OCI-LY1 (cell line): ENCODE measurements at regions not wholly inside any gene's neighbourhood (a gene's known extent, or its start where the extent isn't known, plus 50 kb on each side); places are given as distances from the start of the nearest gene placed in this dataset.

Experiments
- H2AFZ ChIP-seq: fragments of 200-600 bp; sonication (generic), shearing (Covaris generic); 2 replicates; pipeline ENCODE4 v1.6.0; 2014; ENCODE audit warnings: antibody characterized with exemption, mild to moderate bottlenecking, low read length
- H3F3A ChIP-seq: fragments of 200-600 bp; sonication (generic), shearing (Covaris generic); 2 replicates; pipeline ENCODE4 v1.6.0; 2014; ENCODE audit warnings: mild to moderate bottlenecking, antibody characterized with exemption, low read length, moderate library complexity; ENCODE audit not compliant: insufficient read depth
- H3K27ac ChIP-seq: fragments of 200-600 bp; sonication (generic); 2 replicates; pipeline ENCODE4 v1.5.1; 2014; ENCODE audit warnings: low read length, mixed run types, mild to moderate bottlenecking, low read depth; ENCODE audit not compliant: poor library complexity, severe bottlenecking
- H3K27me3 ChIP-seq: fragments of 200-600 bp; sonication (generic); 2 replicates; pipeline ENCODE4 v1.6.0; 2014; ENCODE audit warnings: antibody characterized with exemption, mild to moderate bottlenecking, low read length, moderate library complexity; ENCODE audit not compliant: insufficient read depth
- H3K36me3 ChIP-seq: fragments of 200-600 bp; sonication (generic); 2 replicates; pipeline ENCODE4 v1.6.1; 2014; ENCODE audit warnings: mild to moderate bottlenecking, antibody characterized with exemption, low read length, moderate library complexity, mixed read lengths; ENCODE audit not compliant: insufficient read depth
- H3K4me1 ChIP-seq: fragments of 200-600 bp; sonication (generic); 2 replicates; pipeline ENCODE4 v1.5.1; 2014; ENCODE audit warnings: mild to moderate bottlenecking, low read length, moderate library complexity; ENCODE audit not compliant: insufficient read depth, severe bottlenecking
- H3K4me2 ChIP-seq: fragments of 200-600 bp; sonication (generic), shearing (Covaris generic); 2 replicates; pipeline ENCODE4 v1.6.1; 2014; ENCODE audit warnings: low read length
- H3K4me3 ChIP-seq: fragments of 200-600 bp; sonication (generic); 2 replicates; pipeline ENCODE4 v1.5.1; 2014; ENCODE audit warnings: low read length, low read depth, mild to moderate bottlenecking, mixed read lengths; ENCODE audit not compliant: poor library complexity, severe bottlenecking
- H3K79me2 ChIP-seq: fragments of 200-600 bp; shearing (Covaris generic); 2 replicates; pipeline ENCODE4 v1.6.1; 2016; ENCODE audit warnings: mixed run types, low read length, mixed read lengths; ENCODE audit not compliant: insufficient read depth
- H3K9ac ChIP-seq: fragments of 200-600 bp; sonication (generic), shearing (Covaris generic); 2 replicates; pipeline ENCODE4 v1.6.1; 2014; ENCODE audit warnings: mild to moderate bottlenecking, low read length, mixed read lengths
- H3K9me2 ChIP-seq: fragments of 200-600 bp; sonication (generic), shearing (Covaris generic); 2 replicates; pipeline ENCODE4 v1.6.1; 2014; ENCODE audit warnings: low read depth, mild to moderate bottlenecking, low read length, mixed read lengths
- H3K9me3 ChIP-seq: fragments of 200-600 bp; shearing (Covaris generic); 2 replicates; pipeline ENCODE4 v1.6.1; 2014; ENCODE audit warnings: low read length, mixed read lengths
- H4K20me1 ChIP-seq: fragments of 200-600 bp; sonication (generic), shearing (Covaris generic); 2 replicates; pipeline ENCODE4 v1.6.0; 2016; ENCODE audit warnings: mild to moderate bottlenecking, low read length; ENCODE audit not compliant: insufficient read depth
- EZH2 ChIP-seq: fragments of 200-600 bp; sonication (generic), shearing (Covaris generic); IDR thresholded peaks from 2 replicates; pipeline ENCODE4 v1.8.0; 2017; ENCODE audit warnings: borderline replicate concordance, mixed run types, mild to moderate bottlenecking, antibody characterized with exemption, low read length, moderate library complexity, mixed read lengths
- TF ChIP-seq, protein P1 (sequence below): fragments of 200-600 bp; sonication (generic), shearing (Covaris generic); IDR thresholded peaks from 2 replicates; pipeline ENCODE4 v1.5.1; 2017; ENCODE audit warnings: mild to moderate bottlenecking, antibody characterized with exemption, low read length, moderate library complexity, mixed read lengths

DNA sequence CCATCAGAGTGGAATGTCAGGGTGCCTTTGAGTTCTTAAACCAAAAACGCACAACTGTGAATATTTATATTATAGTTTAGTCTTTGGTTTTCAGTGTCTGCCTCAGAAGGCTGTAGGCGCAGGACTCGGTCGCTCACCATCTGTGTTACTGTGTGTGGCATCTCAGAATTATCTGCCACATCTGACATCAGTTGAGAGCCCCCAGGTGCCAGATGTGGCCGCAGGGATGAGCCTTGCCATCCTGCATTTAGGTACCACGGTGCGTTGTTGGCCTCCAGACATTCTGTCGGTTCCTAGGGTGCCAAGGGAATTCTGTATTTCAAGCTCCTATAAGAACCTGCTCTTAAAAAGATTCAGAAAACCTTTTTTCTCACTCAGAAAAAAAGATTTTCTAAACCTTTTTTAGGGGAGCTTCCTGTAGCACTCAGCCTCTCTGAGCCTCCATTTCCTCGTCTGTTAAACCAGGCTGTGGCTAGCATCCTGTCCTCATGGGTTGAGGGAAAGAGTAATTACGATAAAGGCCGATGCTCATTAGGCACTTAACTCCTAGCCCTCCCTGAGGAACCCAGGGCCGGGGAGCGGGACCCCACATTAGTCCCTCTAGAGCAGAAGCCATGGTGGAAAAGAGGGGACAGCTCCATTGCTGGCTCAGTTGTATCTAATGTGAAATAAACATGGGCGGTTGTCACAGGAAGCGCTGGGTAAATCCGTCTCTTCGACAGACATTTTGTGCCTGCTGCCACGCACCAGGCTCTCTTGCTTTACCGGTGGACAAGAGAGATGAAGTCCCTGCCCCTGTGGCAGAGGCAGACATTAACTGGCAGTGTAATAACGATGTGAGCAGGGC, 70.2 kb upstream of the MORC3 start:
- Histone ChIP-seq H4K20me1 (no peaks in the 10 kb centered on the region), H3K4me3 (no peak overlapping the region), H3K4me1 (peaks cover 46% of the 10 kb centered on the region), H3F3A (no peaks in the 10 kb centered on the region), H3K79me2 (no peaks in the 10 kb centered on the region), H3K27me3 (no peaks in the 10 kb centered on the region), H3K4me2 (no peak overlapping the region), H3K9me2 (no peaks in the 10 kb centered on the region), H3K9ac (no peak overlapping the region), H3K27ac (no peak overlapping the region), H2AFZ (no peak overlapping the region), H3K9me3 (no peaks in the 10 kb centered on the region), H3K36me3 (peaks cover 24% of the 10 kb centered on the region)
- TF ChIP-seq EZH2 = no peak
- TF ChIP-seq, protein P1, sequence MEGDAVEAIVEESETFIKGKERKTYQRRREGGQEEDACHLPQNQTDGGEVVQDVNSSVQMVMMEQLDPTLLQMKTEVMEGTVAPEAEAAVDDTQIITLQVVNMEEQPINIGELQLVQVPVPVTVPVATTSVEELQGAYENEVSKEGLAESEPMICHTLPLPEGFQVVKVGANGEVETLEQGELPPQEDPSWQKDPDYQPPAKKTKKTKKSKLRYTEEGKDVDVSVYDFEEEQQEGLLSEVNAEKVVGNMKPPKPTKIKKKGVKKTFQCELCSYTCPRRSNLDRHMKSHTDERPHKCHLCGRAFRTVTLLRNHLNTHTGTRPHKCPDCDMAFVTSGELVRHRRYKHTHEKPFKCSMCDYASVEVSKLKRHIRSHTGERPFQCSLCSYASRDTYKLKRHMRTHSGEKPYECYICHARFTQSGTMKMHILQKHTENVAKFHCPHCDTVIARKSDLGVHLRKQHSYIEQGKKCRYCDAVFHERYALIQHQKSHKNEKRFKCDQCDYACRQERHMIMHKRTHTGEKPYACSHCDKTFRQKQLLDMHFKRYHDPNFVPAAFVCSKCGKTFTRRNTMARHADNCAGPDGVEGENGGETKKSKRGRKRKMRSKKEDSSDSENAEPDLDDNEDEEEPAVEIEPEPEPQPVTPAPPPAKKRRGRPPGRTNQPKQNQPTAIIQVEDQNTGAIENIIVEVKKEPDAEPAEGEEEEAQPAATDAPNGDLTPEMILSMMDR = no peak

DNA sequence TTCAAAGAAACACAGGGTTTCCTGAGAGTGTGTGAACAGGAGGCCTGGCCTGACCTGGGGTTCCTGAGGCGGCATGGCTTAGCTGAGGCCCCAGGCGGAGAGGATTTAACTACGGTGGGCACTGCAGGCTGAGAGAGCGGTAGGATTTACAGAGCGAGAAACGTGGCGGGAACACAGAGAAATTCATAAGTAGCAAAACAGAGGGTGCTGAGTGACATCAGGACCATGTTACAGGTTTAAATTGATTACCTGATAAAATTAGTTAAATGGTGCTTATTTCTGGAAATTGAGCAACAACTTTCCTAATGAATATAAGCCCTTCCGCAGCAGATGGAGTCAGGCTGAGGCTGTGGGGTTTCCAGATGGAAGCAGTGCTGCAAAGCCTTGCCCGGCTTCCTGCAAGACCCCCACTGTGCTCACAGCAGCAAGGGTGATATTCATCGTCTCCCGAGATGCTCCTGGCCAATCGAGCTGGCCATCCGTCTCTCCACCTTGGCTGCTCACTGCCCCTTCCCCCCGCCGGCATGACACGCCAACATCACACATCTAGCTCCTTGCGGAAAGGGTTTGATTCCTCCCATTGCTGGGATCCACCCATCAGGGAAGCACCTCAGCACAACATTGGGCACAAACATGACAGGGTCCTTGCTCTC, 69.4 kb upstream of the MORC3 start:
- Histone ChIP-seq H3K9me3 (no peaks in the 10 kb centered on the region), H3K4me1 (peaks cover 53% of the 10 kb centered on the region), H2AFZ (no peak overlapping the region)

DNA sequence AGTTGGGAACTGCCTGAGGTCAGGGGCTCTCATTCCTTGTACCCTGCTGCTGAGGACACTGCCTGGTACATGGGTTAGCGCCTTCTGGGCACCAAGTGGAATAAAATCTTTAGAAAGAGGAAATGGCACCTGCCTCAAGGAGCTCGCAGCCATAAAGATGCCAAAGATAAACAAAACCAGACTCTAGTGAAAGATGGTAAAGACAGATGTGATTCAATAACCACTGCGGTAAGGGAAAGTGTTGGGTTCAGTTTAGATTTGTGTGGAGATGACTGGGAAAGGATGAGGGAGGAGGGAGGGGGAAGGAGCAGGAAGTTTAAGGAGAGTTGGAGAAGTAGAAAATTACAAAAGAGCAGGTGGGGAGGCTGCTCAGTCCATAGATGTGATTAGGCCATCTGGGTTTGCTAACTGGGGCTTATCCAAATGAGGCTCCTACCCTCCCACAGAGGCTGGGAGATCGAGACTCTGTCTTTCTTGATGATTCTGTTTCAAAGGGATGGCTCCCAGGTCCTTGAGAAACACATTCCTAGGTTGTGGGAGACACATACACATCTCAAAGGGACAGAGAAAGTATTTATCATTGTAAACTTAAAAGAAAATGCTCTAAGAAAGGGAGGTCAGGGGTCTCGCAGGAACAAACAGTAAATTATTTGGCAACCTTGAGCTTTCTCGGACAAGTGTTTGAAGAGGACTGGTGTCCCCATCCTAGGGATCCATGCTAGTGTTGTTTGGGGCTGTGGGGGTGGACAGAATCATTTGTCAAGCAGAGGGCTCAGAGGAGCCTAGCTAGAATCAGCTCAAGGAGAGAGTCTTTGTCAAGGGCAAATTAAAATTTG, 65.7 kb upstream of the MORC3 start:
- TF ChIP-seq, protein P1 = no peak
- TF ChIP-seq EZH2 = no peak
- H2AFZ ChIP-seq = no peak overlapping the region
- H3K9me2 ChIP-seq = no peaks in the 10 kb centered on the region
- H3K9me3 ChIP-seq = no peaks in the 10 kb centered on the region
- peak overlapping the region; percentile 27 for H3K4me3 ChIP-seq
- peak overlapping the region; percentile 53 for H3K9ac ChIP-seq
- no peaks in the 10 kb centered on the region for H3K27me3 ChIP-seq
- H3K4me2 ChIP-seq = peak overlapping the region; percentile 50
- H4K20me1 ChIP-seq = no peaks in the 10 kb centered on the region
- peaks cover 37% of the 10 kb centered on the region for H3K4me1 ChIP-seq
- H3K36me3 ChIP-seq = no peaks in the 10 kb centered on the region
- H3K79me2 ChIP-seq = no peaks in the 10 kb centered on the region
- H3K27ac ChIP-seq = peak overlapping the region; percentile 96
- peaks cover 8% of the 10 kb centered on the region; the same call in 1 of the 2 replicates for H3F3A ChIP-seq

More for the DNA sequence above, 69.4 kb upstream of the MORC3 start:
- Histone ChIP-seq H3K4me2 (no peak overlapping the region), H3K79me2 (no peaks in the 10 kb centered on the region), H3K36me3 (peaks cover 21% of the 10 kb centered on the region), H3K27ac (no peak overlapping the region), H4K20me1 (no peaks in the 10 kb centered on the region), H3K9ac (no peak overlapping the region), H3K27me3 (no peaks in the 10 kb centered on the region), H3K9me2 (no peaks in the 10 kb centered on the region), H3K4me3 (no peak overlapping the region), H3F3A (peaks cover 6% of the 10 kb centered on the region; the same call in 1 of the 2 replicates)
- no peak for TF ChIP-seq EZH2
- TF ChIP-seq, protein P1 = no peak
